SU-DHL-6 (cell line): ENCODE measurements at regions not wholly inside any gene's neighbourhood (a gene's known extent, or its start where the extent isn't known, plus 50 kb on each side); places are given as distances from the start of the nearest gene placed in this dataset.

Experiments used
- H2AFZ ChIP-seq: fragments of 200-600 bp; sonication (generic); 2 replicates; pipeline ENCODE4 v1.6.1; 2014; ENCODE audit warnings: low read depth, mild to moderate bottlenecking, moderate library complexity, mixed read lengths, antibody characterized with exemption, low read length; ENCODE audit not compliant: severe bottlenecking
- H3F3A ChIP-seq: fragments of 200-600 bp; shearing (Covaris generic); 2 replicates; pipeline ENCODE4 v1.6.0; 2016; ENCODE audit warnings: antibody characterized with exemption, mild to moderate bottlenecking; ENCODE audit not compliant: insufficient read depth
- H3K27ac ChIP-seq: fragments of 200-600 bp; sonication (generic); 2 replicates; pipeline ENCODE4 v1.5.1; 2016; ENCODE audit warnings: low read depth, mild to moderate bottlenecking, low read length, moderate library complexity, mixed read lengths
- H3K27me3 ChIP-seq: fragments of 200-600 bp; sonication (generic), shearing (Covaris generic); 2 replicates; pipeline ENCODE4 v1.6.0; 2014; ENCODE audit warnings: mild to moderate bottlenecking, low read length
- H3K36me3 ChIP-seq: fragments of 200-600 bp; sonication (generic); 2 replicates; pipeline ENCODE4 v1.6.1; 2014; ENCODE audit warnings: mild to moderate bottlenecking, low read length, mixed read lengths
- H3K4me2 ChIP-seq: fragments of 300-600, 200-600 bp; shearing (Covaris generic), sonication (generic); 2 replicates; pipeline ENCODE4 v1.6.0; 2014; ENCODE audit warnings: low read length, low read depth, mild to moderate bottlenecking; ENCODE audit not compliant: poor library complexity, severe bottlenecking
- H3K4me3 ChIP-seq: fragments of 200-600 bp; sonication (generic); 2 replicates; pipeline ENCODE4 v1.5.1; 2014; ENCODE audit warnings: antibody characterized with exemption, low read length, mild to moderate bottlenecking, mixed read lengths; ENCODE audit not compliant: insufficient read depth, poor library complexity, severe bottlenecking
- H3K79me2 ChIP-seq: fragments of 200-600 bp; sonication (generic); 2 replicates; pipeline ENCODE4 v1.6.1; 2014; ENCODE audit warnings: mild to moderate bottlenecking, low read length, moderate library complexity; ENCODE audit not compliant: insufficient read depth
- H3K9ac ChIP-seq: fragments of 200-600 bp; sonication (generic); 2 replicates; pipeline ENCODE4 v1.7.0; 2014; ENCODE audit warnings: mild to moderate bottlenecking, low read length
- H3K9me2 ChIP-seq: fragments of 200-600 bp; sonication (generic); replicated peaks from 2 replicates; pipeline ENCODE4 v1.6.1; 2014; ENCODE audit warnings: low read length; ENCODE audit not compliant: insufficient read depth
- H3K9me3 ChIP-seq: fragments of 200-600 bp; sonication (generic); 2 replicates; pipeline ENCODE4 v1.6.1; 2014; ENCODE audit warnings: low read length, mixed read lengths; ENCODE audit not compliant: insufficient read depth
- H4K20me1 ChIP-seq: fragments of 200-600 bp; sonication (generic); 2 replicates; pipeline ENCODE4 v1.6.1; 2014; ENCODE audit warnings: low read depth, mild to moderate bottlenecking, antibody characterized with exemption, low read length, moderate library complexity, mixed read lengths
- EZH2phosphoT487 ChIP-seq: fragments of 200-600 bp; sonication (generic), shearing (Covaris generic); conservative IDR thresholded peaks from 2 replicates; pipeline ENCODE4 v1.6.1; 2018; ENCODE audit warnings: mild to moderate bottlenecking, antibody characterized with exemption, low read length, moderate library complexity, mixed read lengths
- TF ChIP-seq, protein P1 (sequence below): fragments of 200-600 bp; sonication (generic); IDR thresholded peaks from one replicate; pipeline ENCODE4 v1.5.1; 2017; ENCODE audit warnings: antibody characterized with exemption, mild to moderate bottlenecking, low read length, moderate library complexity; ENCODE audit not compliant: insufficient read depth, poor library complexity, severe bottlenecking

DNA sequence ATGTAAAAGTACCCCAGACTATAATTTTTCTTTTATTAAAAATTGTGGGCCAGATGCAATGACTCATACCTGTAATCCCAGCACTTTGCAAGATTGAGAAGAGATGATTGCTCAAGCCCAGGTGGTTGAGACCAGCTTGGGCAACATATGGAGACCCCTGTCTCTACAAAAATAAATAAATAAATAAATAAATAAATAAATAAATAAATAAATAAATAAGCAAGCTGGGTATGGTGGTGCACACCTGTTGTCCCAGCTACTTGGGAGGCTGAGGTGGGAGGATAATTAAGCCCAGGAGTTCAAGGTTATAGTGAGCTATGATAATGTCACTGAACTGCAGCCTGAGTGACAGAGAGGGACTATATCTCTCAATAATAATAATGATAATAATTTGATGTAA is 66.1 kb upstream of the CCDC179 start:
- Histone ChIP-seq H3K4me3 (no peak overlapping the region), H3K9ac (no peak overlapping the region)

DNA sequence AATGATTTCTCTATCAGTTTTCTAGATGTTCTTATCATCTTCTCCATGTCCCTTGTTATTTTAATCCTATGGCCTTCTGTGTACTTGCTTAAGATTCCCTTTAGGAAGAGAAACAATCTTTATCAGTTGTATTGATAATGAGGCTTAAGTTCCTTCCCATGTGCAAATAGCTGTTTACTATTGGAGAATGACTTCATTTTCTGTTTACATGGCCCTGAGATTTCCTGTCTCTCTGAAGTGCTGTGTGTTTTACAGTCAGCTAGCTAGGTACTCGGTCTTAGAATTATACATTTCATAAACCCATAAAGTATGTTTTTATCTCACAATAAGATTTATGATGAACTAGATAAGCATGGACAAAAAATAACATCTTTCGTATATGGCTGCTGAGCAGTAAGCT is 67.5 kb upstream of the CCDC179 start:
- TF ChIP-seq EZH2phosphoT487: no peak
- TF ChIP-seq, protein P1, sequence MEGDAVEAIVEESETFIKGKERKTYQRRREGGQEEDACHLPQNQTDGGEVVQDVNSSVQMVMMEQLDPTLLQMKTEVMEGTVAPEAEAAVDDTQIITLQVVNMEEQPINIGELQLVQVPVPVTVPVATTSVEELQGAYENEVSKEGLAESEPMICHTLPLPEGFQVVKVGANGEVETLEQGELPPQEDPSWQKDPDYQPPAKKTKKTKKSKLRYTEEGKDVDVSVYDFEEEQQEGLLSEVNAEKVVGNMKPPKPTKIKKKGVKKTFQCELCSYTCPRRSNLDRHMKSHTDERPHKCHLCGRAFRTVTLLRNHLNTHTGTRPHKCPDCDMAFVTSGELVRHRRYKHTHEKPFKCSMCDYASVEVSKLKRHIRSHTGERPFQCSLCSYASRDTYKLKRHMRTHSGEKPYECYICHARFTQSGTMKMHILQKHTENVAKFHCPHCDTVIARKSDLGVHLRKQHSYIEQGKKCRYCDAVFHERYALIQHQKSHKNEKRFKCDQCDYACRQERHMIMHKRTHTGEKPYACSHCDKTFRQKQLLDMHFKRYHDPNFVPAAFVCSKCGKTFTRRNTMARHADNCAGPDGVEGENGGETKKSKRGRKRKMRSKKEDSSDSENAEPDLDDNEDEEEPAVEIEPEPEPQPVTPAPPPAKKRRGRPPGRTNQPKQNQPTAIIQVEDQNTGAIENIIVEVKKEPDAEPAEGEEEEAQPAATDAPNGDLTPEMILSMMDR: no peak
- Histone ChIP-seq H3K4me3 (no peak overlapping the region), H3K4me2 (no peak overlapping the region)

More for the DNA sequence above, 66.1 kb upstream of the CCDC179 start:
- no peaks in the 10 kb centered on the region for H3K9me3 ChIP-seq
- H4K20me1 ChIP-seq: no peaks in the 10 kb centered on the region
- no peaks in the 10 kb centered on the region for H3K9me2 ChIP-seq
- no peak for TF ChIP-seq EZH2phosphoT487
- TF ChIP-seq, protein P1: no peak
- no peak overlapping the region for H2AFZ ChIP-seq
- H3F3A ChIP-seq: no peaks in the 10 kb centered on the region
- H3K27me3 ChIP-seq: no peaks in the 10 kb centered on the region
- H3K36me3 ChIP-seq: no peaks in the 10 kb centered on the region
- H3K79me2 ChIP-seq: no peaks in the 10 kb centered on the region
- H3K27ac ChIP-seq: no peak overlapping the region
- H3K4me2 ChIP-seq: no peak overlapping the region

DNA sequence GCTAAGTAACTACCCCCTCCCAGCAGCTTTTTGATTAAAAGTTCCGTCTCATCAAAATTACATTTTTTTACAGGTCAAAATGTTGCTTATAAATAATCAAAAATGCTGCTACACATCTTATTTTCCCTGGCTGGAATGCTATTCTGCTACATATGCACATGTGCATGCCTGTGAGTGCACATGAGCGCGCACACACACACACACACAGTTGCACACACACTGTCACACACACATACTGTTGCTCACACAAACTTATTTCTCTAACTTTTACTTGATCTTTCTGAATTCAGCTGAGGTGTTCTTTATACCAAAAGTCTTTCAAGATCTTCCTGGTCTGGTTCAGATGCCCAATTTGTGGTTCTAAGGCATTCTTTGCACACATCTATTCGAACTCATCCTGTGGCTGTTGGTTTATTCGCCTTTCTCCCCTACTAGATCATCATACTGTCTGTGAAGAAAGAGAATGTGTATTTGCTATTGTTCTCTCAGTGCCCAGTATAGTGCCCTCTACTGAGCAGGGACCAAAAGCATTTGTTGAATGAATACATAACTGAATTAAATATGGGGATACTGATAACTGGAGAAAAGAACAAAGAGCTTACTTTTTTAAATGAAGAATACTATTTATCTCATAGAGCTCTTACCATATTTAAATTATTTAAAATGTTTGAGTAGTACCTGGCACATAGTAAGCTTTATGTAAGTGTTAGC is 68.1 kb upstream of the CCDC179 start:
- Histone ChIP-seq H3K9me2 (no peaks in the 10 kb centered on the region), H3K27me3 (no peaks in the 10 kb centered on the region), H3K36me3 (no peaks in the 10 kb centered on the region), H3K79me2 (no peaks in the 10 kb centered on the region), H3K4me2 (no peak overlapping the region), H3K27ac (no peak overlapping the region), H3K9ac (no peak overlapping the region), H4K20me1 (no peaks in the 10 kb centered on the region), H3K4me3 (no peak overlapping the region), H2AFZ (no peak overlapping the region), H3F3A (no peaks in the 10 kb centered on the region), H3K9me3 (no peaks in the 10 kb centered on the region)
- TF ChIP-seq, protein P1: peak; percentile 35
- TF ChIP-seq EZH2phosphoT487: no peak

More for the DNA sequence above, 67.5 kb upstream of the CCDC179 start:
- H3K36me3 ChIP-seq: no peaks in the 10 kb centered on the region
- no peak overlapping the region for H3K27ac ChIP-seq
- H3K27me3 ChIP-seq: no peaks in the 10 kb centered on the region
- H3K79me2 ChIP-seq: no peaks in the 10 kb centered on the region
- H2AFZ ChIP-seq: no peak overlapping the region
- no peaks in the 10 kb centered on the region for H3F3A ChIP-seq
- H3K9me3 ChIP-seq: no peaks in the 10 kb centered on the region
- no peak overlapping the region for H3K9ac ChIP-seq
- no peaks in the 10 kb centered on the region for H3K9me2 ChIP-seq
- no peaks in the 10 kb centered on the region for H4K20me1 ChIP-seq
